ENCODE measurements at regions not wholly inside any gene's neighbourhood (a gene's known extent, or its start where the extent isn't known, plus 50 kb on each side); places are given as distances from the start of the nearest gene placed in this dataset.

- DNase-seq (ENCODE audit: low read depth, low spot score), result no peak
Measured at GRCh38 chr6:137271245-137272183, 52.3 kb upstream of the IFNGR1 start.

GRCh38 chr6:137269803-137270202 is 50.6 kb upstream of the IFNGR1 start:
- no peak for DNase-seq (ENCODE audit: low read depth, low spot score)

GRCh38 chr6:137269347-137269746 is 50.2 kb upstream of the IFNGR1 start:
- DNase-seq (ENCODE audit: low read depth, low spot score), result no peak
